Peyer's patch (tissue), 4 donors: ENCODE measurements at regions not wholly inside any gene's neighbourhood (a gene's known extent, or its start where the extent isn't known, plus 50 kb on each side); places are given as distances from the start of the nearest gene placed in this dataset.
"Not testable (repeated sequence)": the region's sequence is repeated elsewhere in the genome, so short reads cannot be mapped to it uniquely, and the experiment has no call there.

Experiments
- POLR2A ChIP-seq, 2 donors: fragments of 450-650 bp; IDR thresholded peaks; one replicate each; pipeline ENCODE4 v1.5.1; 2017; ENCODE audit warnings: antibody characterized with exemption in 2 of 2, mild to moderate bottlenecking in 2 of 2, moderate library complexity in 2 of 2
- TF ChIP-seq, protein P1 (sequence below), 6 experiments: fragments of 450-650 bp in 4 of 6; fragments of 200-600 bp in 2 of 6; sonication (generic) in 1 of 6; IDR thresholded peaks; one replicate each; pipeline ENCODE4 v1.5.1; 2017 to 2019; ENCODE audit warnings: antibody characterized with exemption in 6 of 6, mild to moderate bottlenecking in 3 of 6, moderate library complexity in 1 of 6

DNA sequence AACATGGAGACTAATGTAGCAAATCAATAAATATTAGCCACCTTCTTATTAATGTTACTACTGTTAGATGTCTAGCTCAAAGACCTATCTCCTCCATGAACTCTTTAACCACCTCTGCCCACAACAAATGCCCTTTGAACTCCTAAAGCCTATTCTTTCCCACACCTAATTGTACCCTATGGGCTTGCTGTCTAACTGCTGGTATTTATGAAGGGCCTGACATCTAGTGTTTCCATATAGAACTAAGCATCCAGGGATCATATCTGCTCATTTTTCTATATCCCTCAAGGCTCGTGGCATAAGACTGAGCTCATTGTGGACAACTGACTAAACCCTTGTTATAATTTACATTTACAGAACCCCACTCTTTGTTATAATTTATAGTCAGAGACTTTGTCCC lies 109.8 kb downstream of the TRIM69 start:
- TF ChIP-seq, protein P1, sequence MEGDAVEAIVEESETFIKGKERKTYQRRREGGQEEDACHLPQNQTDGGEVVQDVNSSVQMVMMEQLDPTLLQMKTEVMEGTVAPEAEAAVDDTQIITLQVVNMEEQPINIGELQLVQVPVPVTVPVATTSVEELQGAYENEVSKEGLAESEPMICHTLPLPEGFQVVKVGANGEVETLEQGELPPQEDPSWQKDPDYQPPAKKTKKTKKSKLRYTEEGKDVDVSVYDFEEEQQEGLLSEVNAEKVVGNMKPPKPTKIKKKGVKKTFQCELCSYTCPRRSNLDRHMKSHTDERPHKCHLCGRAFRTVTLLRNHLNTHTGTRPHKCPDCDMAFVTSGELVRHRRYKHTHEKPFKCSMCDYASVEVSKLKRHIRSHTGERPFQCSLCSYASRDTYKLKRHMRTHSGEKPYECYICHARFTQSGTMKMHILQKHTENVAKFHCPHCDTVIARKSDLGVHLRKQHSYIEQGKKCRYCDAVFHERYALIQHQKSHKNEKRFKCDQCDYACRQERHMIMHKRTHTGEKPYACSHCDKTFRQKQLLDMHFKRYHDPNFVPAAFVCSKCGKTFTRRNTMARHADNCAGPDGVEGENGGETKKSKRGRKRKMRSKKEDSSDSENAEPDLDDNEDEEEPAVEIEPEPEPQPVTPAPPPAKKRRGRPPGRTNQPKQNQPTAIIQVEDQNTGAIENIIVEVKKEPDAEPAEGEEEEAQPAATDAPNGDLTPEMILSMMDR (IDR thresholded peaks at IDR 0.05): not testable (repeated sequence)
- TF ChIP-seq POLR2A (IDR thresholded peaks at IDR 0.05): not testable (repeated sequence)
